GM12874 (cell line): ENCODE measurements at regions not wholly inside any gene's neighbourhood (a gene's known extent, or its start where the extent isn't known, plus 50 kb on each side); places are given as distances from the start of the nearest gene placed in this dataset.

ENCODE experiments used
- CTCF ChIP-seq: IDR thresholded peaks from 2 replicates; pipeline ENCODE4 v1.5.1; 2011; ENCODE audit warnings: low read depth, mild to moderate bottlenecking, control low read depth, low read length, moderate library complexity; ENCODE audit not compliant: insufficient read depth

- TF ChIP-seq CTCF = no peak
Measured at GRCh38 chr1:115524236-115524635, 117.5 kb upstream of the VANGL1 start.

- no peak for TF ChIP-seq CTCF
Measured at GRCh38 chr1:115522386-115522785, 119.4 kb upstream of the VANGL1 start.

GRCh38 chr1:115515270-115515669, 126.5 kb upstream of the VANGL1 start:
- no peak for TF ChIP-seq CTCF

- no peak for TF ChIP-seq CTCF
Measured at GRCh38 chr1:115507901-115508300, 133.9 kb upstream of the VANGL1 start.

- TF ChIP-seq CTCF = 0 out of 2 replicates have a peak, but pooled peaks have one; percentile 29
Measured at GRCh38 chr1:115506924-115507589, 134.7 kb upstream of the VANGL1 start.

- no peak for TF ChIP-seq CTCF
Measured at GRCh38 chr1:115506518-115506917, 135.3 kb upstream of the VANGL1 start.

- TF ChIP-seq CTCF = no peak
Measured at GRCh38 chr1:115505148-115505571, 136.6 kb upstream of the VANGL1 start.
